ENCODE measurements at regions not wholly inside any gene's neighbourhood (a gene's known extent, or its start where the extent isn't known, plus 50 kb on each side); places are given as distances from the start of the nearest gene placed in this dataset.

DNA sequence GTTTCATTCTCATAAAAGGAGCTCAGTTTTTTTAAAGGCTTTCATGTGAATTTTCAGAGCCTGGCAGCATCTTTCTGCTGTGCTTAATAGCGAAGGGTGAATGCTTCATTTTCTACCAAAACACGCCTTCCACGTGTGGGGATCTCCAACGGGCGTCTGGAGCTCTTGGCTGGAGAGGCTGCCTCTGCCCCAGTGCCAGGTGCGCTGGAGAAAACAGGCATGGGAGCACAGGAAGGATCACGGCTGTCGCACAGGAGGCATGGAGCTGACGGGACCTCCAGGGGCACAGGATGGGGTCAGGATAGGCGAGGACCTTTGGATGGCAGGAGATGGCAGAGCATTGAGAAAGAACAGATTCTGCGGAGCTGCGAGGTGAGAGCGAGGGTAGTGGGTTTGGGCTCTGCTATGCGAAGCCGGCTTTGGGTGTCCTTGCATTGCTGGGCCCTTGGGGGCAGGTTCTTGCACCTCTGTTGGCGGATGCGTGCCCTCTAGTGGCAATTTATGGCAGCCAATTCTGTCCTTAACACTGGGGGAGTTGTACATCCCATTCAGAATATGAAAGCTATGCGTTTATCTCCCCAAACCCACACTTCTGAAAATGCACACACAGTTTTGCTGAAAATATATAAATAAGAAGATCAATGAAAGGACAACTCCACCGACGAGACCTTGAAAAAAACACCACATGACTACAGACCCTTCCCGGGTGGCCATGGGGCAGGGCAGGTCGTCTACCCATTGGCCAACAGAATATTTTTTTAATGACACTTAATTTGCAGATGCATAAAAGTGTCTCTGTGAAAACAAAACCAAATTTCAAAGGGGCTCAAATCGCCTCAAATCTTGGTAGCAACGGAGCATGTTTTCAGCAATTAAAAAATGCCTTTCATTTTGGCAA lies 90.4 kb upstream of the SLC35G4 start:
- Histone ChIP-seq H3K9me3 (ENCODE audit: control insufficient read depth in 4 of 4, low read length in 3 of 4) (no peaks in the 10 kb centered on the region), H3K27ac (ENCODE audit: low read depth in 1 of 2, low read length in 2 of 2) (no peak overlapping the region), H3K9ac (ENCODE audit: low read depth in 1 of 2, low read length in 2 of 2) (no peak overlapping the region), H3K36me3 (ENCODE audit: control insufficient read depth in 4 of 4, insufficient read depth in 3 of 4, low read depth in 1 of 4, low read length in 3 of 4) (no peaks in the 10 kb centered on the region), H3K4me3 (ENCODE audit: low read depth in 1 of 3, low read length in 3 of 3) (no peak overlapping the region), H3K27me3 (ENCODE audit: control insufficient read depth in 4 of 4, insufficient read depth in 4 of 4, low read length in 3 of 4) (peaks cover 0 to 3% (median 0%) of the 10 kb centered on the region in 4 donors), H3K4me1 (ENCODE audit: control insufficient read depth in 4 of 4, insufficient read depth in 4 of 4, low read length in 3 of 4) (no peaks in the 10 kb centered on the region)
- peak; percentile 46 for DNase-seq (ENCODE audit: low spot score)
- TF ChIP-seq, protein P1, sequence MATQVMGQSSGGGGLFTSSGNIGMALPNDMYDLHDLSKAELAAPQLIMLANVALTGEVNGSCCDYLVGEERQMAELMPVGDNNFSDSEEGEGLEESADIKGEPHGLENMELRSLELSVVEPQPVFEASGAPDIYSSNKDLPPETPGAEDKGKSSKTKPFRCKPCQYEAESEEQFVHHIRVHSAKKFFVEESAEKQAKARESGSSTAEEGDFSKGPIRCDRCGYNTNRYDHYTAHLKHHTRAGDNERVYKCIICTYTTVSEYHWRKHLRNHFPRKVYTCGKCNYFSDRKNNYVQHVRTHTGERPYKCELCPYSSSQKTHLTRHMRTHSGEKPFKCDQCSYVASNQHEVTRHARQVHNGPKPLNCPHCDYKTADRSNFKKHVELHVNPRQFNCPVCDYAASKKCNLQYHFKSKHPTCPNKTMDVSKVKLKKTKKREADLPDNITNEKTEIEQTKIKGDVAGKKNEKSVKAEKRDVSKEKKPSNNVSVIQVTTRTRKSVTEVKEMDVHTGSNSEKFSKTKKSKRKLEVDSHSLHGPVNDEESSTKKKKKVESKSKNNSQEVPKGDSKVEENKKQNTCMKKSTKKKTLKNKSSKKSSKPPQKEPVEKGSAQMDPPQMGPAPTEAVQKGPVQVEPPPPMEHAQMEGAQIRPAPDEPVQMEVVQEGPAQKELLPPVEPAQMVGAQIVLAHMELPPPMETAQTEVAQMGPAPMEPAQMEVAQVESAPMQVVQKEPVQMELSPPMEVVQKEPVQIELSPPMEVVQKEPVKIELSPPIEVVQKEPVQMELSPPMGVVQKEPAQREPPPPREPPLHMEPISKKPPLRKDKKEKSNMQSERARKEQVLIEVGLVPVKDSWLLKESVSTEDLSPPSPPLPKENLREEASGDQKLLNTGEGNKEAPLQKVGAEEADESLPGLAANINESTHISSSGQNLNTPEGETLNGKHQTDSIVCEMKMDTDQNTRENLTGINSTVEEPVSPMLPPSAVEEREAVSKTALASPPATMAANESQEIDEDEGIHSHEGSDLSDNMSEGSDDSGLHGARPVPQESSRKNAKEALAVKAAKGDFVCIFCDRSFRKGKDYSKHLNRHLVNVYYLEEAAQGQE (IDR thresholded peaks at IDR 0.05), result no peak
- TF ChIP-seq CTCF (IDR thresholded peaks at IDR 0.05; ENCODE audit: low read depth, low read length, missing input control), result peak; percentile 58
- peak; percentile 58 to 73 for TF ChIP-seq RAD21 (IDR thresholded peaks at IDR 0.05)
- 50% methylated on average over 24 of the region's 24 CpGs for WGBS

DNA sequence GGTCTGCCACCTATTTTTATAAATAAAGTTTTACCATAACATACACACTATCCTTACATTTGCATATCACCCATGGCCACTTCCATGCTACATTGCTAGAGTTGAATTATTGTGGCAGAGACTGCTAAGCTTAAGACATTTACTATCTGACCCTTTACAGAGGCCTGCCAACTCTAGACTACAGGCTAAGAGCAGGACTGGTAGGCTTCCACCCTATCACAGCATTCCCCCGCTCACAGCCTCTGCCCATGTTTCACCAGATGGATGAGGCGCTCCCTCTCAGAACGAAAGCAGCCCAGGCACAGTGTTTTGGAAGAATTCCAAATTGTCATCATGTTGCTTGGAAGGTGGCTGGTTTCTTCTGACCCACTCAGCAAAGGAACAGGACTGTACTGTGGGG lies 91.7 kb upstream of the SLC35G4 start:
- H3K4me1 ChIP-seq (ENCODE audit: control insufficient read depth in 4 of 4, insufficient read depth in 4 of 4, low read length in 3 of 4), result no peaks in the 10 kb centered on the region
- H3K36me3 ChIP-seq (ENCODE audit: control insufficient read depth in 4 of 4, insufficient read depth in 3 of 4, low read depth in 1 of 4, low read length in 3 of 4), result no peaks in the 10 kb centered on the region
- H3K27me3 ChIP-seq (ENCODE audit: control insufficient read depth in 4 of 4, insufficient read depth in 4 of 4, low read length in 3 of 4), result peaks cover 0 to 3% (median 0%) of the 10 kb centered on the region in 4 donors
- WGBS, result 58% methylated on average over 3 of the region's 3 CpGs
- no peaks in the 10 kb centered on the region for H3K9me3 ChIP-seq (ENCODE audit: control insufficient read depth in 4 of 4, low read length in 3 of 4)
- H3K27ac ChIP-seq (ENCODE audit: low read depth in 1 of 2, low read length in 2 of 2), result no peak overlapping the region
- H3K4me3 ChIP-seq (ENCODE audit: low read depth in 1 of 3, low read length in 3 of 3), result no peak overlapping the region
- TF ChIP-seq EGR1 (IDR thresholded peaks at IDR 0.05; ENCODE audit: low read depth in 2 of 2), result no peak
- TF ChIP-seq, protein P2, sequence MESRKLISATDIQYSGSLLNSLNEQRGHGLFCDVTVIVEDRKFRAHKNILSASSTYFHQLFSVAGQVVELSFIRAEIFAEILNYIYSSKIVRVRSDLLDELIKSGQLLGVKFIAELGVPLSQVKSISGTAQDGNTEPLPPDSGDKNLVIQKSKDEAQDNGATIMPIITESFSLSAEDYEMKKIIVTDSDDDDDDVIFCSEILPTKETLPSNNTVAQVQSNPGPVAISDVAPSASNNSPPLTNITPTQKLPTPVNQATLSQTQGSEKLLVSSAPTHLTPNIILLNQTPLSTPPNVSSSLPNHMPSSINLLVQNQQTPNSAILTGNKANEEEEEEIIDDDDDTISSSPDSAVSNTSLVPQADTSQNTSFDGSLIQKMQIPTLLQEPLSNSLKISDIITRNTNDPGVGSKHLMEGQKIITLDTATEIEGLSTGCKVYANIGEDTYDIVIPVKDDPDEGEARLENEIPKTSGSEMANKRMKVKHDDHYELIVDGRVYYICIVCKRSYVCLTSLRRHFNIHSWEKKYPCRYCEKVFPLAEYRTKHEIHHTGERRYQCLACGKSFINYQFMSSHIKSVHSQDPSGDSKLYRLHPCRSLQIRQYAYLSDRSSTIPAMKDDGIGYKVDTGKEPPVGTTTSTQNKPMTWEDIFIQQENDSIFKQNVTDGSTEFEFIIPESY (IDR thresholded peaks at IDR 0.05), result no peak
- no peak for TF ChIP-seq RAD21 (IDR thresholded peaks at IDR 0.05)
- no peak for TF ChIP-seq YY1 (IDR thresholded peaks at IDR 0.05)
- TF ChIP-seq ATF3 (IDR thresholded peaks at IDR 0.05), result no peak
- TF ChIP-seq SP1 (IDR thresholded peaks at IDR 0.05), result no peak
- TF ChIP-seq, protein P3, sequence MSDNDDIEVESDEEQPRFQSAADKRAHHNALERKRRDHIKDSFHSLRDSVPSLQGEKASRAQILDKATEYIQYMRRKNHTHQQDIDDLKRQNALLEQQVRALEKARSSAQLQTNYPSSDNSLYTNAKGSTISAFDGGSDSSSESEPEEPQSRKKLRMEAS (IDR thresholded peaks at IDR 0.05), result no peak
- TF ChIP-seq FOXA2 (IDR thresholded peaks at IDR 0.05), result no peak
- no peak for TF ChIP-seq NR2F2 (IDR thresholded peaks at IDR 0.05)
- no peak for TF ChIP-seq HNF4A (conservative IDR thresholded peaks at IDR 0.05)
- TF ChIP-seq, protein P1 (IDR thresholded peaks at IDR 0.05), result no peak
- TF ChIP-seq CTCF (IDR thresholded peaks at IDR 0.05; ENCODE audit: low read depth, low read length, missing input control), result no peak
- no peak for TF ChIP-seq TAF1 (conservative IDR thresholded peaks at IDR 0.05)
- TF ChIP-seq JUND (IDR thresholded peaks at IDR 0.05), result no peak
- TF ChIP-seq FOXA1 (IDR thresholded peaks at IDR 0.05), result no peak
- TF ChIP-seq HNF4G (IDR thresholded peaks at IDR 0.05), result no peak
- H3K9ac ChIP-seq (ENCODE audit: low read depth in 1 of 2, low read length in 2 of 2), result no peak overlapping the region
- no peak for DNase-seq (ENCODE audit: low spot score)

All from liver (tissue), 8 donors.